Fibroblast of the aortic adventitia (primary cell): ENCODE measurements at regions not wholly inside any gene's neighbourhood (a gene's known extent, or its start where the extent isn't known, plus 50 kb on each side); places are given as distances from the start of the nearest gene placed in this dataset.

Experiments
- DNase-seq: peaks from one replicate; pipeline ENCODE4 v3.0.0-alpha.2; 2010; ENCODE audit warnings: low read depth
- H3K4me3 ChIP-seq: 2 replicates; pipeline ENCODE4 v1.5.1; 2011; ENCODE audit warnings: low read depth, mild to moderate bottlenecking, control low read depth, low read length, moderate library complexity
- CTCF ChIP-seq: IDR thresholded peaks from 2 replicates; pipeline ENCODE4 v1.5.1; 2011; ENCODE audit warnings: mild to moderate bottlenecking, low read length, control low read depth, inconsistent platforms; ENCODE audit not compliant: insufficient read depth

GRCh38 chr2:144674071-144674470 is 154.2 kb upstream of the ZEB2 start:
- TF ChIP-seq CTCF, result no peak
- DNase-seq, result no peak
- no peak overlapping the region for H3K4me3 ChIP-seq

- DNase-seq, result no peak
- TF ChIP-seq CTCF, result no peak
- no peak overlapping the region for H3K4me3 ChIP-seq
These were observed 153.5 kb upstream of the ZEB2 start for GRCh38 chr2:144673456-144673855.

GRCh38 chr2:144671695-144672455 is 152.0 kb upstream of the ZEB2 start:
- DNase-seq, result no peak
- no peak for TF ChIP-seq CTCF
- no peak overlapping the region for H3K4me3 ChIP-seq

- no peak overlapping the region for H3K4me3 ChIP-seq
- TF ChIP-seq CTCF, result no peak
- no peak for DNase-seq
These were observed 150.8 kb upstream of the ZEB2 start for GRCh38 chr2:144670738-144671137.

GRCh38 chr2:144670080-144670479 is 150.2 kb upstream of the ZEB2 start:
- no peak for TF ChIP-seq CTCF
- H3K4me3 ChIP-seq, result no peak overlapping the region
- no peak for DNase-seq

- no peak for TF ChIP-seq CTCF
- no peak for DNase-seq
- H3K4me3 ChIP-seq, result no peak overlapping the region
These were observed 149.5 kb upstream of the ZEB2 start for GRCh38 chr2:144669196-144669987.
